ENCODE measurements at regions not wholly inside any gene's neighbourhood (a gene's known extent, or its start where the extent isn't known, plus 50 kb on each side); places are given as distances from the start of the nearest gene placed in this dataset.
A peak's percentile ranks its signal among the peaks of the same experiment; 100 is the strongest.
"Not testable (repeated sequence)": the region's sequence is repeated elsewhere in the genome, so short reads cannot be mapped to it uniquely, and the experiment has no call there.

DNA sequence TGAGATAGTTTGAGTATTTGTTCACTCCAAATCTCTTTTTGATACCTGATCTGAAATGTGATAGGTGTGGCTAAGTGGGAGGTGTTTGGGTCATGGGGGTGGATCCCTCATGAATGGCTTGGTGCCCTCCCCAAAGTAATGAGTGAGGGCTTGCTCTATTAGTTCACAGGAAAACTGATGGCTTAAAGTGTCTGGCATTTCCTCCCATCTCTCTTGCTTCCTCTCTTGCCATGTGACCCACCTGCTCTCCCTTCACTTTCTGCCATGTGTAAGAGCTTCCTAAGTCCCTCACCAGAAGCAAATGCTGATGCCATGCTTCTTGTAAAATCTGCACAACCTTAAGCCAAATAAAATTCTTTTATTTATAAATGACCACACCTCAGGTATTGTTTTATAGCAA is 61.1 kb downstream of the MAD2L1 start:
- DNase-seq: no peak

DNA sequence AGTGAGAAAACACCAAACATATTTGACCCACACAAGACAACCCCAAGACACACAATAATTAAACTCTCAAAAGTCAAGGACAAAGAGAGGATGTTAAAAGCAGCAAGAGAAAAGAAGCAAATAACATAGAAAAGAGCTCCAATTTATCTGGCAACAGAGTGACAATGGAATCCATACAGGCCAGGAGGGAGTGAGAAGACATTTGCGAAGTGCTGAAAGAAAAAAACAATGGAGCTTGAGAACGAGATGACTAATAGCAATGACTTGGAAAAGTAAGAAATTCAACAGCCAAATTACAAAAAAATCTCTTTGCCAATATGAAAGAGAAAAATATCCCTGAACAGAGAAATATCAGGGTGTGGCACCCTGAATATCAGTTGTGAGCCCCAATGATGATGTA is 61.6 kb downstream of the MAD2L1 start:
- no peak for DNase-seq

GRCh38 chr4:120004054-120004453 is 62.6 kb downstream of the MAD2L1 start:
- DNase-seq: no peak

DNA sequence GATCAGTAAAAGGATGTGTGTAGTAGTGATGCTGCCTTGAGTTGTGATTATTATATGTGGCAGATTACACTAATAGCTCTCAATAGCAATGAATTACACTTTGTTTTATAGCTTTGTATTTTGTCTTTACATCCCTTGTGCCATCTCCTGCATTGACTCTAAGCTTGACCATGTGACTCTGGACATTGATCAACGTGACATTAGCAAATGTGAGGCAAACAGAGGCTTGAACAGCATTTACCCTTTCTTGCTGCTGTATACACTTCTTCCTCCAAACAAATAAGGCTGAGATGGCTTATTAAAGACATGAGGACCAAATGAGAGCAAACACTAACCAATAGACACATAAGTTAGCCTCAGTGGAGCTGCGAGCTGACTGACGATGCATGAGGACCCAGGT is 63.5 kb downstream of the MAD2L1 start:
- DNase-seq: no peak

DNA sequence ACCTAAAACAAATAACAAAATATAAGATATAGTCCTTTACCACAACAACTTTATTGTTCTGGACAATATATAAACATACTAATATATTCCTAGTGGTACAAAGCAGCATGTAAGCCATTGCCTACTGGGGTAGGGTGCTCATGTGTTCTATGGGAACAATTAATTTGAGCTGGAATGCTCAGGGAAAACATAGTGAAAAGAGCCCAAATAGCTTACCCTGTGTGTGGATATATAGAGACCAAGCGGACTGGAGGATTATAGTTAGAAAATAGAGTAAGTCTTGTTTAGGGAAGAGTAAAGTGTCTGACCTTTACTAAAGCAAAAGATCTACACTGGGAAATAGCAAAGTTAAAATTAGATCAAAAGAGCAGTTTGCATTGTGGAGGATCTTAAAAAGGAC is 64.8 kb downstream of the MAD2L1 start:
- DNase-seq: no peak

GRCh38 chr4:120000591-120001296 is 65.9 kb downstream of the MAD2L1 start:
- DNase-seq: no peak

GRCh38 chr4:119996024-119996423 is 70.6 kb downstream of the MAD2L1 start:
- DNase-seq: not testable (repeated sequence)

GRCh38 chr4:119984996-119985395 is 81.7 kb downstream of the MAD2L1 start:
- no peak for DNase-seq

- no peak for DNase-seq
These were observed 83.9 kb downstream of the MAD2L1 start for GRCh38 chr4:119982756-119983155.

GRCh38 chr4:119980456-119980855 is 86.2 kb downstream of the MAD2L1 start:
- DNase-seq: no peak

- no peak for DNase-seq
These were observed 89.3 kb downstream of the MAD2L1 start for GRCh38 chr4:119977076-119977940.

DNA sequence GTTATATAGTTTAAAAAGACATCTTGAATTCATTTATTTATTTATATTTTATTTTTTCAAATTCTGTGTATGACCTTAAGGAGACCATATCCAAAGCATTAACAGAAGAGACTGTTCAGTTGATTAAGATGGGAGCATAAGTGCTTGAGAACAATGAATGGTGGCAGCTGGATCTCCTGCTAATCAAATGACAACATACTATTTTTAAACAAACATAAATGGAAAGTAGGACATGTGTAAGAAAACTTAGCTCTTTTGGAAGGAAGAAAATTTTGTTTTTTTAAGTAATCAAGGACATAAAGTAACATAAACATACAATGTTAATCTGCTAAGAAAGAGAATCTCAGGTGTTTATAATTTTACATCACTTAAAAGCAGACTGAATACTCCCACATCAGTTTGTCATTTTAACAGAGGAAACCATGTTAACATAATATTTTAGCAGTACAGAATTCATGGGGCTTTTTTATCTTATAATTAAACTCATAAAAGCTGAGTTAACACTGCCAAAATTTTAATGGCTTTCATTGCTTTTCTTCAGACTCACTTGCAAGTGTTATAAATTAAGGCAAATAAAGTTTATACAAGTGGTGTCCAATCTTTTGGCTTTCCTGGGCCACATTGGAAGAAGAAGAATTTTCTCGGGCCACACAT is 95.1 kb downstream of the MAD2L1 start:
- DNase-seq: no peak

DNA sequence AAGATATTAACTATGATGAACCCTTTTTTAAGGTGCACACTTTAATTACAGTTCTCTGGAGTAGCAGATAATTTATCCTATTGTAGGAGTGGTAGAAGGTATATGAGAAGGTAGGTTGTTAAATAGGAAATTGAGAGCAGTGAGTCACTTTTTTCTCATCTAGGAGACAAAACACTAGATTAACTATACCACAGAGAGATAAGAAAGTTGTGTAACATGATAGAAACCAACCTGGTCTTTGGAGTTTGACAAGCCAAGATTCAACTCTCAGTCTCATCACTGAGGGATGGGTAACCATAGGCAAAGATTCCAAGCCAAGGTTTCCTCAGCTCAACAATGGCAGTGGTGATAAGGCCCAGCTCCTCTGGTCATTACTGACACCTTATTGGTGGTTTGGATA is 104.0 kb downstream of the MAD2L1 start:
- DNase-seq: no peak

GRCh38 chr4:119958983-119959382 is 107.7 kb downstream of the MAD2L1 start:
- no peak for DNase-seq

- DNase-seq: no peak
These were observed 111.4 kb downstream of the MAD2L1 start for GRCh38 chr4:119955256-119955655.

- not testable (repeated sequence) for DNase-seq
These were observed 112.2 kb downstream of the MAD2L1 start for GRCh38 chr4:119954487-119954886.

DNA sequence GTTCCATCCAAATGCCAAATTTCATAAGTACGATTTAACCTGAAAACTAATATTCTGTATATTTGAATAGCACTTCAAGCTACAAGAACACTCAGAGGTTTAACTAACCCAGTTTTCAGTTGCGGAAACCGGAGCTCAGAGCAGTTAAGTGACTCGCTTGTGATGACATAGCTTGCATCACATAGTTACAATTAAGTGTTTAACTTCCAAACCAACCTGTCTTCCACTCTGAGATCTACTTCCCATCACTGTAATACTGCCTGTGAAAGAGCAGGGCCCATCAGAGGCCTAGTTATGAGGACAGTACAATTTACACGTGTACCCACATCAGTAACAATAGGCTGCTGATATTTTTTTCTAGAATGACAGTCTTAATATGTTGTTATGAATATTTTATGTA is 120.3 kb downstream of the MAD2L1 start:
- no peak for DNase-seq

DNA sequence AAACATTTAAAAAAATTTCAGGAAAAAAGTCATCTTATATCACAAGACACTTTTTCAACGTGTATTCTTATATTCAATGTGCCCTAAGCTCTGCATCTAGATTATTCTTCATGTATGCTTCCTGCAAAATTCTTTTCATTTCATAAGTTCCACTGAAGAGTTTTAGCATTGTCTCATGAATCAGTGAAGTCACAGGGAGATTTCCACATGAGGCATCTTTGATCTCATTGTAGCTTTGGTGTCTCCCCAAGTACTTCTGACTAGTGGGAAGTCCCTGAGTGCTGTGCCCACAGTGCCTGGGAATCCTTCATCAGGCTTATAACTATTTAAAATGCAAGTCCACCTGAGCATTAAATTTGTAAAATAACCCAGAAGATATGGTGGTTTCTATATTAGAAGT is 123.8 kb downstream of the MAD2L1 start:
- DNase-seq: no peak

DNA sequence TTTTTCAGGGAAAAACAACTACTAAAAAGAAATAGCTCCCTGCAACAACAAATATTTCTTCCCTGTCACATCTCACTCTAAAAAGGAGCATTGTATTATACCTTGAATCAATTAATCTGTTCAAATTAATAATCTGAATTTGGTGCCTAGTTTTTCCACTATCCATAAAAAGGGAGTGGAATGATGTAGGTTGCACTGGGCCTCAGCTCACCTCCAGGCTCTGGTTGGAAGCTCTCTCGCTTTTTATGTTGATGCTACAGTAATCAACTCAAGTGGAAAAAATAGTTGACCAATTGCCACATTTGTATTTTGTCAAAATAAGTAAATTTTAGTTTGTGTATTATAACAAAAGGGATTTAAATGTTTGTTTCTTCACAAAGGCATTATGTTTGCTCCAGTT is 126.1 kb downstream of the MAD2L1 start:
- no peak for DNase-seq

GRCh38 chr4:119939071-119939995 is 127.3 kb downstream of the MAD2L1 start:
- DNase-seq: no peak

DNA sequence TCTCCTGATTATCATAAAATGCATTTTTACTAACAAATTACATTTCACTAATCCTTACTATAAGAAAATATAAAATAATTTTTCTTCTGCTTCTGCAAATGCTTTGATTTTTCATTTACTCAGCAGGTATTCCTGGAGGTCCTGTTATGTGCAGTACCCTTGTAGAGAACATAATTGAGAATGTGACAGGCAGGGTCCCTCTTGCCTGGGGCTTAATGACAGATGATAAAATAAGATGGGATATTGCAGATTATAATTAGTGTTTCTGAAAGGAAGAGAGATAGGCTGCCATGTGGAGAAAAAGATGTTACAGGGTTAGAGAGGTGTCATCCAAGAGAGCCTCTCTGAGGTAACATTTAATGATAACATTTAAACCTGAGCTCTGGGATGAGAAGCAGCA is 128.9 kb downstream of the MAD2L1 start:
- DNase-seq: no peak

- peak in 1 of 2 experiments; percentile 17 for DNase-seq
These were observed 133.0 kb downstream of the MAD2L1 start for GRCh38 chr4:119933606-119934005.

DNA sequence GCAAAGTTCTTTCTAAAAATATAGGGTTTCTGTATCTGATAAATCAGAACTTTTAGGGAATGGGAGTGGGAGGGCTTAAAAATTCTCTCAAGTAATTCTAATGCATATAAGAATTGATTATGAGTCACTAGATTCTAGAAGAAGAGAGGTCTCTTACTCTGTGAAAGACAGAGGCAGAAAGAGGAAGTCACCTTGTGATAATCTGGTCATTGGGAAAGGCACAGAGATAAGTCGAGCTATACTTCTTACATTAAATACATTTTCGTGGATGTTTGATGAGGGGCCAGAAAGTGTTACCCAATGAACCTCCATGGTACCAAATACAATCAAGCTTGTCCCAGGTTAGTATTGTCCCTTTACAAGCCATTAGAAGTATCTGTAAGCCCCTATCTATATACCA is 134.4 kb downstream of the MAD2L1 start:
- no peak for DNase-seq
